ENCODE measurements at regions not wholly inside any gene's neighbourhood (a gene's known extent, or its start where the extent isn't known, plus 50 kb on each side); places are given as distances from the start of the nearest gene placed in this dataset.

DNA sequence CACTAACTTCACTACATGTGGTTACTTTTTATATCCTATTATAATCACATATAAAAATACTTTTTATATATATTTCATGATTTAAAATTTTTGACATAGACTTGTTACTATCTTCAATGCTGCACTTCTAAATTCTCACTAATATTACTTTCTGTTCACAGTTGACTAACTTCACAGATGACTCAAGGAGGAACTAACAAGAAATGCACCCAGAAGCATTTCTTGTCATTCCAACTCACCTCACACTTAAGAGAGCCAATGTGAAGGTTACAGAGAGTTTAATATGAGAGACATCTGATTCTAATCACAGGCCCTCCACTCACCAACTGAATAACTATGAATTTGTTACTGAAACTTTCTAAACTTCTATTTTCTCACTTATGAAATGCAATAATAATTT lies 399.8 kb upstream of the SLC8A1 start:
- no peaks in the 10 kb centered on the region for H3K4me1 ChIP-seq
- no peak for DNase-seq (ENCODE audit: low spot score in 2 of 2)
- H3K27ac ChIP-seq: no peak overlapping the region
- H3K9me3 ChIP-seq: no peaks in the 10 kb centered on the region
- intact Hi-C loops (cut with DNase I): no loop called here
- no peak overlapping the region for H3K4me3 ChIP-seq
- H3K36me3 ChIP-seq: no peaks in the 10 kb centered on the region
- no peaks in the 10 kb centered on the region for H3K27me3 ChIP-seq
- TF ChIP-seq CTCF (IDR thresholded peaks at IDR 0.05): no peak

DNA sequence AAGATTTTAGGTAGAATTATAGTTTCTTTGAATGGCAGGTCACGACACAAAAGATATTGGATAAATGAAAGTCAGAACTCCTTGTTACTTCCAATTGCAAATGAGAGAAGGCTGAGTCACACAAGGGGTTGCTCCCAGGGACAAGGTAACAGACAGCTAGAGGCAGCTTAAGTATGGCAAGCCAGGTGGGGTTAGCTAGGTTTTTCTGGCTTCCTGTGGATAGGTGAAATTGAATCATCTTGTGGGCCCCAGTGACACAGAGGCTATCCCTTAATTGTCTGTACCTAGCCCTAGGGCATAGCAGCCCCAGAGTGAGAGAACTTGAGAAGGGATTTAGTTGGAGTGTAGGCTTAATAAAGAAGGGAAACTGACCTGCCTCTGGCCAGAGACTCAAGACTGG lies 407.7 kb upstream of the SLC8A1 start:
- intact Hi-C loops (cut with DNase I): no loop called here
- no peaks in the 10 kb centered on the region for H3K4me1 ChIP-seq
- no peak for TF ChIP-seq CTCF (IDR thresholded peaks at IDR 0.05)
- DNase-seq (ENCODE audit: low spot score in 2 of 2): no peak
- no peak overlapping the region for H3K4me3 ChIP-seq
- no peaks in the 10 kb centered on the region for H3K36me3 ChIP-seq
- H3K27ac ChIP-seq: no peak overlapping the region
- no peaks in the 10 kb centered on the region for H3K27me3 ChIP-seq
- no peaks in the 10 kb centered on the region for H3K9me3 ChIP-seq

DNA sequence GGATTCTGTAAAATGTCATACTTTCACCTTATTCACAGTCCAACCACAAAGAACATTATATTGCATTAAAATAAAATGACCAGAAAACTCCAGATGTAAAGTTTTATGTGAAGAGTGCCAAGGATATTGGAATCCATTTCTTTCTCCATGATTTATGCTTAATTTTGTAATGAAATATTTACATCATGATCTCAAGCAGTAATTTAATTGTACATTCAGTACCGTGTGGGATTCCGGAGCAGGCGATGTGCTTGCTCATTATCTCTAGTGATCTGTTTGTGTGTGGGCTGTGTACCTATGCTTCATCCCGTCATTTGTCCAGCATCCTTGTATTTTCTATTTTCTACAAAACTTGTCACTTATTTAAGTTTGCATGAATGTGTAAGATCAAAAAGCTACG lies 415.9 kb upstream of the SLC8A1 start:
- H3K9me3 ChIP-seq: no peaks in the 10 kb centered on the region
- intact Hi-C loops (cut with DNase I): no loop called here
- no peaks in the 10 kb centered on the region for H3K36me3 ChIP-seq
- no peak for DNase-seq (ENCODE audit: low spot score in 2 of 2)
- no peak overlapping the region for H3K27ac ChIP-seq
- TF ChIP-seq CTCF (IDR thresholded peaks at IDR 0.05): no peak
- H3K4me1 ChIP-seq: no peaks in the 10 kb centered on the region
- no peak overlapping the region for H3K4me3 ChIP-seq
- no peaks in the 10 kb centered on the region for H3K27me3 ChIP-seq

- Histone ChIP-seq H3K4me1 (no peaks in the 10 kb centered on the region), H3K4me3 (no peak overlapping the region), H3K27ac (no peak overlapping the region), H3K36me3 (no peaks in the 10 kb centered on the region), H3K9me3 (no peaks in the 10 kb centered on the region), H3K27me3 (no peaks in the 10 kb centered on the region)
- intact Hi-C loops (cut with DNase I): no loop called here
- DNase-seq (ENCODE audit: low spot score in 2 of 2): no peak
- no peak for TF ChIP-seq CTCF (IDR thresholded peaks at IDR 0.05)
Measured at GRCh38 chr2:40872580-40872979, 420.7 kb upstream of the SLC8A1 start.

GRCh38 chr2:40874380-40874779 lies 422.5 kb upstream of the SLC8A1 start:
- TF ChIP-seq CTCF (IDR thresholded peaks at IDR 0.05): no peak
- no peaks in the 10 kb centered on the region for H3K36me3 ChIP-seq
- no peak overlapping the region for H3K27ac ChIP-seq
- no peak overlapping the region for H3K4me3 ChIP-seq
- no peak for DNase-seq (ENCODE audit: low spot score in 2 of 2)
- H3K9me3 ChIP-seq: no peaks in the 10 kb centered on the region
- no peaks in the 10 kb centered on the region for H3K4me1 ChIP-seq
- no peaks in the 10 kb centered on the region for H3K27me3 ChIP-seq
- intact Hi-C loops (cut with DNase I): no loop called here

- no peaks in the 10 kb centered on the region for H3K4me1 ChIP-seq
- H3K27ac ChIP-seq: no peak overlapping the region
- no peak for TF ChIP-seq CTCF (IDR thresholded peaks at IDR 0.05)
- no peaks in the 10 kb centered on the region for H3K9me3 ChIP-seq
- H3K36me3 ChIP-seq: no peaks in the 10 kb centered on the region
- intact Hi-C loops (cut with DNase I): no loop called here
- DNase-seq (ENCODE audit: low spot score in 2 of 2): no peak
- H3K27me3 ChIP-seq: no peaks in the 10 kb centered on the region
- H3K4me3 ChIP-seq: no peak overlapping the region
Measured at GRCh38 chr2:40877734-40878288, 425.9 kb upstream of the SLC8A1 start.

Data from ascending aorta (tissue), 2 donors.